GM12878 (cell line): ENCODE measurements at regions not wholly inside any gene's neighbourhood (a gene's known extent, or its start where the extent isn't known, plus 50 kb on each side); places are given as distances from the start of the nearest gene placed in this dataset.

ENCODE experiments used
- ATAC-seq: fragments of 200-7000 bp; cut with Tn5 transposase; 3 replicates; pipeline ENCODE4 v1.9.1; 2020; ENCODE audit warnings: mild to moderate bottlenecking, moderate library complexity
- BruUV-seq: library from RNA; stranded (reverse); fragments of 400-500 nt; replicated peaks from 2 replicates; lab custom pipeline; 2021; lab: Mats Ljungman, UMichigan
- CTCF ChIA-PET: fragments of 300-600 bp; sonication (Branson Sonifier 250); formaldehyde crosslinking; extraction: SDS; loops from one replicate; lab custom pipeline; 2021; ENCODE audit warnings: inconsistent platforms; lab: Yijun Ruan, JAX
- POLR2A ChIA-PET: fragments of 350-600 bp; formaldehyde crosslinking; extraction: SDS; loops from one replicate; lab custom pipeline; 2021; ENCODE audit warnings: inconsistent platforms; lab: Charles Lee
- RAD21 ChIA-PET: fragments of 300-600 bp; sonication (Branson Sonifier 250); formaldehyde crosslinking; loops from one replicate; lab custom pipeline; 2023; ENCODE audit warnings: antibody characterized with exemption; ENCODE audit not compliant: unreplicated experiment; lab: Charles Lee
- SMC1A ChIA-PET: fragments of 300-600 bp; sonication (Branson Sonifier 250); formaldehyde crosslinking; loops from one replicate; lab custom pipeline; 2023; ENCODE audit not compliant: unreplicated experiment, uncharacterized antibody; lab: Charles Lee
- DNase-seq: peaks from one replicate; pipeline ENCODE4 v3.0.0-alpha.2; 2011; ENCODE audit warnings: low read depth, low spot score
- FAIRE-seq: peaks from 3 replicates; lab custom pipeline; 2011; peaks lifted over from hg19 to GRCh38; lab: Jason Lieb, UNC
- H2AFZ ChIP-seq: 2 replicates; pipeline ENCODE4 v1.6.0; 2011; ENCODE audit warnings: low read depth, low read length, control low read depth; ENCODE audit not compliant: control insufficient read depth
- H3K27ac ChIP-seq: 2 replicates; pipeline ENCODE4 v1.5.1; 2011; ENCODE audit warnings: control low read depth; ENCODE audit not compliant: control insufficient read depth, insufficient read depth
- H3K27me3 ChIP-seq, 2 experiments: replicated peaks in 1 of 2; 2 replicates each; pipeline versions ENCODE4 v1.6.0 to v1.6.1; 2011; ENCODE audit warnings: low read length in 1 of 2; ENCODE audit not compliant: control insufficient read depth in 2 of 2, insufficient read depth in 2 of 2
- H3K36me3 ChIP-seq, 2 experiments: 2 replicates each; pipeline ENCODE4 v1.5.1; 2011; ENCODE audit warnings: low read length in 1 of 2; ENCODE audit not compliant: control insufficient read depth in 2 of 2, insufficient read depth in 2 of 2
- H3K4me1 ChIP-seq: 2 replicates; pipeline ENCODE4 v1.6.1; 2011; ENCODE audit warnings: mild to moderate bottlenecking, low read length, moderate library complexity, mixed read lengths; ENCODE audit not compliant: control insufficient read depth, insufficient read depth
- H3K4me2 ChIP-seq: 2 replicates; pipeline ENCODE4 v1.6.0; 2011; ENCODE audit warnings: control low read depth; ENCODE audit not compliant: control insufficient read depth, insufficient read depth
- H3K4me3 ChIP-seq: fragments of 200-600 bp; sonication (generic); 2 replicates; pipeline ENCODE4 v1.5.1; 2016
- H3K79me2 ChIP-seq: 2 replicates; pipeline ENCODE4 v1.6.0; 2011; ENCODE audit warnings: low read length; ENCODE audit not compliant: control insufficient read depth, insufficient read depth
- H3K9ac ChIP-seq: 2 replicates; pipeline ENCODE4 v1.8.0; 2011; ENCODE audit warnings: low read length, control low read depth, mixed read lengths; ENCODE audit not compliant: control insufficient read depth, insufficient read depth
- H3K9me3 ChIP-seq: replicated peaks from 3 replicates; pipeline ENCODE4 v1.5.1; 2011; ENCODE audit warnings: mild to moderate bottlenecking, low read length; ENCODE audit not compliant: control insufficient read depth, insufficient read depth
- H4K20me1 ChIP-seq: 2 replicates; pipeline ENCODE4 v1.6.0; 2011; ENCODE audit not compliant: control insufficient read depth, insufficient read depth
- ATF3 ChIP-seq: IDR thresholded peaks from 2 replicates; pipeline ENCODE4 v1.6.1; 2011; ENCODE audit warnings: low read depth, mild to moderate bottlenecking, low read length, moderate library complexity, borderline replicate concordance; ENCODE audit errors: extremely low read depth
- CEBPB ChIP-seq, 2 experiments: fragments of 150-350 bp in 1 of 2; IDR thresholded peaks; 2 replicates each; pipeline ENCODE4 v1.6.1; 2012 to 2014; ENCODE audit warnings: low read depth in 2 of 2, low read length in 2 of 2, borderline replicate concordance in 1 of 2, inconsistent platforms in 1 of 2
- CEBPZ ChIP-seq: fragments of 150-350 bp; IDR thresholded peaks from 2 replicates; pipeline ENCODE4 v1.6.1; 2016; ENCODE audit warnings: low read depth, low read length
- MEF2A ChIP-seq: IDR thresholded peaks from 2 replicates; pipeline ENCODE4 v1.6.1; 2011; ENCODE audit warnings: low read depth, mild to moderate bottlenecking, low read length, moderate library complexity; ENCODE audit not compliant: insufficient read depth
- NBN ChIP-seq: fragments of 450-650 bp; IDR thresholded peaks from 2 replicates; pipeline ENCODE4 v1.6.1; 2016
- NFYA ChIP-seq: IDR thresholded peaks from 2 replicates; pipeline ENCODE4 v1.6.1; 2011; ENCODE audit warnings: low read depth, mild to moderate bottlenecking, low read length, improper control_type of control experiment, borderline replicate concordance
- STAT3 ChIP-seq: IDR thresholded peaks from 2 replicates; pipeline ENCODE4 v1.6.1; 2011; ENCODE audit warnings: low read depth, low read length, improper control_type of control experiment
- ZNF384 ChIP-seq: IDR thresholded peaks from 2 replicates; pipeline ENCODE4 v1.6.1; 2012; ENCODE audit warnings: low read depth, mild to moderate bottlenecking, low read length, improper control_type of control experiment, borderline replicate concordance
- ZNF592 ChIP-seq: fragments of 450-650 bp; IDR thresholded peaks from 2 replicates; pipeline ENCODE4 v1.6.1; 2017; ENCODE audit warnings: mild to moderate bottlenecking, moderate library complexity
- ZSCAN29 ChIP-seq: fragments of 450-650 bp; IDR thresholded peaks from 2 replicates; pipeline ENCODE4 v1.6.1; 2017; ENCODE audit warnings: mild to moderate bottlenecking, moderate library complexity
- in situ Hi-C: fragments of 300-500 bp; cut with MboI; formaldehyde crosslinking; loops from 9 replicates; pipeline ENCODE4 v1.14.3; 2018; ENCODE audit warnings: mixed read lengths
- intact Hi-C: fragments of 100-400 bp; cut with micrococcal nuclease; formaldehyde crosslinking; loops from one replicate; pipeline ENCODE4 v1.14.2; 2022; ENCODE audit not compliant: unreplicated experiment

GRCh38 chr3:168467115-168467714 is 371.5 kb upstream of the GOLIM4 start (continued):
- no peak for TF ChIP-seq ATF3
- no peak for TF ChIP-seq CEBPB (IDR thresholded peaks at IDR 0.05; ENCODE audit: borderline replicate concordance in 1 of 2, low read depth in 2 of 2, low read length in 2 of 2)

- Histone ChIP-seq H3K27me3 (no peaks in the 10 kb centered on the region), H3K4me1 (no peaks in the 10 kb centered on the region)
- TF ChIP-seq STAT3 (no peak), NFYA (no peak), ZNF592 (no peak), CEBPZ (no peak), ZSCAN29 (no peak), NBN (no peak), ZNF384 (no peak), MEF2A (no peak)
- TF ChIP-seq, all 136 proteins: peak for 0
- H3K79me2 ChIP-seq, result no peaks in the 10 kb centered on the region
- H3K27ac ChIP-seq, result no peak overlapping the region
- intact Hi-C loops (no loop called here), in situ Hi-C loops (no loop called here)
- no peak overlapping the region for H3K9ac ChIP-seq
- ATAC-seq (no peak), FAIRE-seq (no peak), DNase-seq (no peak)
- H3K4me3 ChIP-seq, result no peak overlapping the region
- H4K20me1 ChIP-seq, result no peaks in the 10 kb centered on the region
- SMC1A ChIA-PET, result no interaction called here
- H3K36me3 ChIP-seq, result no peaks in the 10 kb centered on the region
- RAD21 ChIA-PET, result no interaction called here
- no peak overlapping the region for H2AFZ ChIP-seq
- H3K9me3 ChIP-seq, result no peaks in the 10 kb centered on the region
- POLR2A ChIA-PET, result no interaction called here
- CTCF ChIA-PET, result no interaction called here
- H3K4me2 ChIP-seq, result no peak overlapping the region
- BruUV-seq, result no TSS peak
Measured at GRCh38 chr3:168461793-168462192, 366.1 kb upstream of the GOLIM4 start.
